HepG2 (cell line): ENCODE measurements at regions not wholly inside any gene's neighbourhood (a gene's known extent, or its start where the extent isn't known, plus 50 kb on each side); places are given as distances from the start of the nearest gene placed in this dataset.

Experiments
- CBX5 ChIP-seq: sonication (generic); formaldehyde crosslinking; IDR thresholded peaks from 2 replicates; pipeline ENCODE4 v1.4.0; 2020; ENCODE audit warnings: missing genetic modification reagents, borderline replicate concordance
- CREB1 ChIP-seq, 2 experiments: fragments of 450-650 bp in 1 of 2; IDR thresholded peaks; 2 replicates each; pipeline ENCODE4 v1.6.1; 2016 to 2017; ENCODE audit warnings: control low read depth in 1 of 2, mild to moderate bottlenecking in 1 of 2, missing compliant biosample characterization in 1 of 2, missing genetic modification characterization in 1 of 2
- ETV5 ChIP-seq: IDR thresholded peaks from 2 replicates; pipeline ENCODE4 v1.6.1; 2018; ENCODE audit warnings: missing biosample characterization, missing genetic modification reagents, inconsistent platforms, borderline replicate concordance
- MIXL1 ChIP-seq: IDR thresholded peaks from 2 replicates; pipeline ENCODE4 v1.6.1; 2016
- POLR2AphosphoS2 ChIP-seq: IDR thresholded peaks from 2 replicates; pipeline ENCODE4 v1.6.1; 2011; ENCODE audit warnings: low read depth, low read length, improper control_type of control experiment
- SMARCC2 ChIP-seq: fragments of 450-650 bp; IDR thresholded peaks from 2 replicates; pipeline ENCODE4 v1.6.1; 2017; ENCODE audit warnings: antibody characterized with exemption, mild to moderate bottlenecking
- XBP1 ChIP-seq: sonication (generic); formaldehyde crosslinking; IDR thresholded peaks from 2 replicates; pipeline ENCODE4 v1.5.0; 2020; ENCODE audit warnings: missing genetic modification reagents
- ZFP41 ChIP-seq: sonication (generic); formaldehyde crosslinking; IDR thresholded peaks from 2 replicates; pipeline ENCODE4 v1.4.0; 2020; ENCODE audit warnings: mild to moderate bottlenecking, missing genetic modification reagents, borderline replicate concordance
- ZNF556 ChIP-seq: sonication (generic); formaldehyde crosslinking; IDR thresholded peaks from 2 replicates; pipeline ENCODE4 v1.4.0; 2020; ENCODE audit warnings: mild to moderate bottlenecking, missing genetic modification reagents, borderline replicate concordance
- ZNF629 ChIP-seq: sonication (generic); formaldehyde crosslinking; conservative IDR thresholded peaks from 2 replicates; pipeline ENCODE4 v1.5.0; 2020; ENCODE audit warnings: missing genetic modification reagents
- ZNF747 ChIP-seq: sonication (generic); formaldehyde crosslinking; IDR thresholded peaks from 2 replicates; pipeline ENCODE4 v1.8.1; 2023; ENCODE audit warnings: missing genetic modification reagents, mild to moderate bottlenecking, borderline replicate concordance
- ZNF790 ChIP-seq: sonication (generic); formaldehyde crosslinking; IDR thresholded peaks from 2 replicates; pipeline ENCODE4 v1.8.0; 2022; ENCODE audit warnings: missing genetic modification reagents, mild to moderate bottlenecking, borderline replicate concordance
- TF ChIP-seq, protein P1 (sequence below): sonication (generic); formaldehyde crosslinking; IDR thresholded peaks from 2 replicates; pipeline ENCODE4 v1.4.0; 2020; ENCODE audit warnings: mild to moderate bottlenecking, missing genetic modification reagents
- TF ChIP-seq, protein P2 (sequence below): sonication (generic); formaldehyde crosslinking; IDR thresholded peaks from 2 replicates; pipeline ENCODE4 v1.5.0; 2020; ENCODE audit warnings: mild to moderate bottlenecking, missing genetic modification reagents, borderline replicate concordance
- TF ChIP-seq, protein P3 (sequence below): sonication (generic); formaldehyde crosslinking; IDR thresholded peaks from 2 replicates; pipeline ENCODE4 v1.4.0; 2020; ENCODE audit warnings: missing genetic modification reagents, borderline replicate concordance
- TF ChIP-seq, protein P4 (sequence below): sonication (generic); formaldehyde crosslinking; IDR thresholded peaks from 2 replicates; pipeline ENCODE4 v1.4.0; 2020; ENCODE audit warnings: mild to moderate bottlenecking, missing genetic modification reagents, borderline replicate concordance

DNA sequence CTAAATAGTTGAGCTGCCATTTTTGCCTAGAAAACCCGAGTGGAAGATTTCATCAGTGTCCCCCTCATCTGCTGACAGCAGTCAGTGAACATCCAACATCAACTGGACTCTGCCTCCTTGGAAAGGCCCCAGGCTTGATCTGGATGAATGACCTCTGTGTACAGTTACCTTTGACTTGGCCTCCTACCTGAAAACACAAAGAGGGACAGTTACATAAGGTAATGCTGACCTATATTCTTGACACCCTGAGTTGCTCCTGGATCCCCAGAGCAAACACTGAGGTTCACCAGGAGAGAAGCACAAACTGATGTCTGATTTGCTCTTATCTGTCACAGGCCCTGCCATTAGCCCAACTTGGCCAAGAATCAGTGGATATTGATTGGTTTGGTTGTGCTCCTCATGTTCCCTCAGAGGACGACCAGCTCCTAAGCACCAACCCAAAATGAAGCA is 138.9 kb downstream of the PROX1 start (continued):
- TF ChIP-seq, protein P1, sequence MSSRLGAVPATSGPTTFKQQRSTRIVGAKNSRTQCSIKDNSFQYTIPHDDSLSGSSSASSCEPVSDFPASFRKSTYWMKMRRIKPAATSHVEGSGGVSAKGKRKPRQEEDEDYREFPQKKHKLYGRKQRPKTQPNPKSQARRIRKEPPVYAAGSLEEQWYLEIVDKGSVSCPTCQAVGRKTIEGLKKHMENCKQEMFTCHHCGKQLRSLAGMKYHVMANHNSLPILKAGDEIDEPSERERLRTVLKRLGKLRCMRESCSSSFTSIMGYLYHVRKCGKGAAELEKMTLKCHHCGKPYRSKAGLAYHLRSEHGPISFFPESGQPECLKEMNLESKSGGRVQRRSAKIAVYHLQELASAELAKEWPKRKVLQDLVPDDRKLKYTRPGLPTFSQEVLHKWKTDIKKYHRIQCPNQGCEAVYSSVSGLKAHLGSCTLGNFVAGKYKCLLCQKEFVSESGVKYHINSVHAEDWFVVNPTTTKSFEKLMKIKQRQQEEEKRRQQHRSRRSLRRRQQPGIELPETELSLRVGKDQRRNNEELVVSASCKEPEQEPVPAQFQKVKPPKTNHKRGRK, result no peak
- TF ChIP-seq ZNF629 (CRISPR knock-in tag) (no peak), ZFP41 (CRISPR knock-in tag) (no peak), CBX5 (CRISPR knock-in tag) (0 out of 2 replicates have a peak, but pooled peaks have one; percentile 19), SMARCC2 (no peak), MIXL1 (peak; percentile 90), POLR2AphosphoS2 (no peak), CREB1 (IDR thresholded peaks at IDR 0.05) (no peak), CREB1 (CRISPR knock-in tag; IDR thresholded peaks at IDR 0.05) (peak; percentile 41; the same call in 1 of the 2 replicates), ZNF790 (no peak), ETV5 (CRISPR knock-in tag) (peak; percentile 22; the same call in 1 of the 2 replicates), XBP1 (no peak), ZNF556 (peak; percentile 84; the same call in 1 of the 2 replicates), ZNF747 (CRISPR knock-in tag) (peak; percentile 62; the same call in 1 of the 2 replicates)
- TF ChIP-seq, protein P2, sequence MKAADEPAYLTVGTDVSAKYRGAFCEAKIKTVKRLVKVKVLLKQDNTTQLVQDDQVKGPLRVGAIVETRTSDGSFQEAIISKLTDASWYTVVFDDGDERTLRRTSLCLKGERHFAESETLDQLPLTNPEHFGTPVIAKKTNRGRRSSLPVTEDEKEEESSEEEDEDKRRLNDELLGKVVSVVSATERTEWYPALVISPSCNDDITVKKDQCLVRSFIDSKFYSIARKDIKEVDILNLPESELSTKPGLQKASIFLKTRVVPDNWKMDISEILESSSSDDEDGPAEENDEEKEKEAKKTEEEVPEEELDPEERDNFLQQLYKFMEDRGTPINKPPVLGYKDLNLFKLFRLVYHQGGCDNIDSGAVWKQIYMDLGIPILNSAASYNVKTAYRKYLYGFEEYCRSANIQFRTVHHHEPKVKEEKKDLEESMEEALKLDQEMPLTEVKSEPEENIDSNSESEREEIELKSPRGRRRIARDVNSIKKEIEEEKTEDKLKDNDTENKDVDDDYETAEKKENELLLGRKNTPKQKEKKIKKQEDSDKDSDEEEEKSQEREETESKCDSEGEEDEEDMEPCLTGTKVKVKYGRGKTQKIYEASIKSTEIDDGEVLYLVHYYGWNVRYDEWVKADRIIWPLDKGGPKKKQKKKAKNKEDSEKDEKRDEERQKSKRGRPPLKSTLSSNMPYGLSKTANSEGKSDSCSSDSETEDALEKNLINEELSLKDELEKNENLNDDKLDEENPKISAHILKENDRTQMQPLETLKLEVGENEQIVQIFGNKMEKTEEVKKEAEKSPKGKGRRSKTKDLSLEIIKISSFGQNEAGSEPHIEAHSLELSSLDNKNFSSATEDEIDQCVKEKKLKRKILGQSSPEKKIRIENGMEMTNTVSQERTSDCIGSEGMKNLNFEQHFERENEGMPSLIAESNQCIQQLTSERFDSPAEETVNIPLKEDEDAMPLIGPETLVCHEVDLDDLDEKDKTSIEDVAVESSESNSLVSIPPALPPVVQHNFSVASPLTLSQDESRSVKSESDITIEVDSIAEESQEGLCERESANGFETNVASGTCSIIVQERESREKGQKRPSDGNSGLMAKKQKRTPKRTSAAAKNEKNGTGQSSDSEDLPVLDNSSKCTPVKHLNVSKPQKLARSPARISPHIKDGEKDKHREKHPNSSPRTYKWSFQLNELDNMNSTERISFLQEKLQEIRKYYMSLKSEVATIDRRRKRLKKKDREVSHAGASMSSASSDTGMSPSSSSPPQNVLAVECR (CRISPR knock-in tag), result peak; percentile 41; the same call in 1 of the 2 replicates
- TF ChIP-seq, protein P3, sequence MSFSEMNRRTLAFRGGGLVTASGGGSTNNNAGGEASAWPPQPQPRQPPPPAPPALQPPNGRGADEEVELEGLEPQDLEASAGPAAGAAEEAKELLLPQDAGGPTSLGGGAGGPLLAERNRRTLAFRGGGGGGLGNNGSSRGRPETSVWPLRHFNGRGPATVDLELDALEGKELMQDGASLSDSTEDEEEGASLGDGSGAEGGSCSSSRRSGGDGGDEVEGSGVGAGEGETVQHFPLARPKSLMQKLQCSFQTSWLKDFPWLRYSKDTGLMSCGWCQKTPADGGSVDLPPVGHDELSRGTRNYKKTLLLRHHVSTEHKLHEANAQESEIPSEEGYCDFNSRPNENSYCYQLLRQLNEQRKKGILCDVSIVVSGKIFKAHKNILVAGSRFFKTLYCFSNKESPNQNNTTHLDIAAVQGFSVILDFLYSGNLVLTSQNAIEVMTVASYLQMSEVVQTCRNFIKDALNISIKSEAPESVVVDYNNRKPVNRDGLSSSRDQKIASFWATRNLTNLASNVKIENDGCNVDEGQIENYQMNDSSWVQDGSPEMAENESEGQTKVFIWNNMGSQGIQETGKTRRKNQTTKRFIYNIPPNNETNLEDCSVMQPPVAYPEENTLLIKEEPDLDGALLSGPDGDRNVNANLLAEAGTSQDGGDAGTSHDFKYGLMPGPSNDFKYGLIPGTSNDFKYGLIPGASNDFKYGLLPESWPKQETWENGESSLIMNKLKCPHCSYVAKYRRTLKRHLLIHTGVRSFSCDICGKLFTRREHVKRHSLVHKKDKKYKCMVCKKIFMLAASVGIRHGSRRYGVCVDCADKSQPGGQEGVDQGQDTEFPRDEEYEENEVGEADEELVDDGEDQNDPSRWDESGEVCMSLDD, result peak; percentile 100
- TF ChIP-seq, protein P4, sequence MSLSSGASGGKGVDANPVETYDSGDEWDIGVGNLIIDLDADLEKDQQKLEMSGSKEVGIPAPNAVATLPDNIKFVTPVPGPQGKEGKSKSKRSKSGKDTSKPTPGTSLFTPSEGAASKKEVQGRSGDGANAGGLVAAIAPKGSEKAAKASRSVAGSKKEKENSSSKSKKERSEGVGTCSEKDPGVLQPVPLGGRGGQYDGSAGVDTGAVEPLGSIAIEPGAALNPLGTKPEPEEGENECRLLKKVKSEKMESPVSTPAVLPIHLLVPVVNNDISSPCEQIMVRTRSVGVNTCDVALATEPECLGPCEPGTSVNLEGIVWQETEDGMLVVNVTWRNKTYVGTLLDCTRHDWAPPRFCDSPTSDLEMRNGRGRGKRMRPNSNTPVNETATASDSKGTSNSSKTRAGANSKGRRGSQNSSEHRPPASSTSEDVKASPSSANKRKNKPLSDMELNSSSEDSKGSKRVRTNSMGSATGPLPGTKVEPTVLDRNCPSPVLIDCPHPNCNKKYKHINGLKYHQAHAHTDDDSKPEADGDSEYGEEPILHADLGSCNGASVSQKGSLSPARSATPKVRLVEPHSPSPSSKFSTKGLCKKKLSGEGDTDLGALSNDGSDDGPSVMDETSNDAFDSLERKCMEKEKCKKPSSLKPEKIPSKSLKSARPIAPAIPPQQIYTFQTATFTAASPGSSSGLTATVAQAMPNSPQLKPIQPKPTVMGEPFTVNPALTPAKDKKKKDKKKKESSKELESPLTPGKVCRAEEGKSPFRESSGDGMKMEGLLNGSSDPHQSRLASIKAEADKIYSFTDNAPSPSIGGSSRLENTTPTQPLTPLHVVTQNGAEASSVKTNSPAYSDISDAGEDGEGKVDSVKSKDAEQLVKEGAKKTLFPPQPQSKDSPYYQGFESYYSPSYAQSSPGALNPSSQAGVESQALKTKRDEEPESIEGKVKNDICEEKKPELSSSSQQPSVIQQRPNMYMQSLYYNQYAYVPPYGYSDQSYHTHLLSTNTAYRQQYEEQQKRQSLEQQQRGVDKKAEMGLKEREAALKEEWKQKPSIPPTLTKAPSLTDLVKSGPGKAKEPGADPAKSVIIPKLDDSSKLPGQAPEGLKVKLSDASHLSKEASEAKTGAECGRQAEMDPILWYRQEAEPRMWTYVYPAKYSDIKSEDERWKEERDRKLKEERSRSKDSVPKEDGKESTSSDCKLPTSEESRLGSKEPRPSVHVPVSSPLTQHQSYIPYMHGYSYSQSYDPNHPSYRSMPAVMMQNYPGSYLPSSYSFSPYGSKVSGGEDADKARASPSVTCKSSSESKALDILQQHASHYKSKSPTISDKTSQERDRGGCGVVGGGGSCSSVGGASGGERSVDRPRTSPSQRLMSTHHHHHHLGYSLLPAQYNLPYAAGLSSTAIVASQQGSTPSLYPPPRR, result peak; percentile 89
